Retina (tissue), 1 donor: ENCODE measurements at regions not wholly inside any gene's neighbourhood (a gene's known extent, or its start where the extent isn't known, plus 50 kb on each side); places are given as distances from the start of the nearest gene placed in this dataset.

ENCODE experiments used
- DNase-seq: peaks from one replicate; pipeline ENCODE4 v3.0.0-alpha.2; 2016

GRCh38 chr6:113401231-113401630, 455.9 kb upstream of the MARCKS start:
- no peak for DNase-seq

- DNase-seq = no peak
Observed at GRCh38 chr6:113402544-113402943, 454.6 kb upstream of the MARCKS start.

GRCh38 chr6:113403966-113404595, 453.1 kb upstream of the MARCKS start:
- DNase-seq = no peak

- no peak for DNase-seq
Observed at GRCh38 chr6:113405326-113406047, 451.7 kb upstream of the MARCKS start.

GRCh38 chr6:113406048-113406695, 451.0 kb upstream of the MARCKS start:
- DNase-seq = no peak

GRCh38 chr6:113411011-113411410, 446.1 kb upstream of the MARCKS start:
- DNase-seq = no peak

- no peak for DNase-seq
Observed at GRCh38 chr6:113412589-113413357, 444.4 kb upstream of the MARCKS start.

GRCh38 chr6:113414511-113414910, 442.6 kb upstream of the MARCKS start:
- DNase-seq = no peak

- DNase-seq = no peak
Observed at GRCh38 chr6:113416170-113416569, 441.0 kb upstream of the MARCKS start.

GRCh38 chr6:113420290-113420689, 436.9 kb upstream of the MARCKS start:
- DNase-seq = no peak

GRCh38 chr6:113421997-113422396, 435.1 kb upstream of the MARCKS start:
- DNase-seq = no peak

- no peak for DNase-seq
Observed at GRCh38 chr6:113423956-113424355, 433.2 kb upstream of the MARCKS start.

- no peak for DNase-seq
Observed at GRCh38 chr6:113425977-113426660, 431.0 kb upstream of the MARCKS start.

GRCh38 chr6:113427617-113428016, 429.5 kb upstream of the MARCKS start:
- no peak for DNase-seq

- no peak for DNase-seq
Observed at GRCh38 chr6:113428702-113429101, 428.4 kb upstream of the MARCKS start.

- no peak for DNase-seq
Observed at GRCh38 chr6:113432521-113433334, 424.4 kb upstream of the MARCKS start.

GRCh38 chr6:113433335-113433991, 423.7 kb upstream of the MARCKS start:
- DNase-seq = peak; percentile 39

GRCh38 chr6:113434641-113435040, 422.5 kb upstream of the MARCKS start:
- DNase-seq = no peak

GRCh38 chr6:113437566-113437965, 419.6 kb upstream of the MARCKS start:
- DNase-seq = no peak

- DNase-seq = peak; percentile 72
Observed at GRCh38 chr6:113439866-113440265, 417.3 kb upstream of the MARCKS start.

GRCh38 chr6:113442040-113442439, 415.1 kb upstream of the MARCKS start:
- no peak for DNase-seq
